ENCODE measurements at regions not wholly inside any gene's neighbourhood (a gene's known extent, or its start where the extent isn't known, plus 50 kb on each side); places are given as distances from the start of the nearest gene placed in this dataset.

DNA sequence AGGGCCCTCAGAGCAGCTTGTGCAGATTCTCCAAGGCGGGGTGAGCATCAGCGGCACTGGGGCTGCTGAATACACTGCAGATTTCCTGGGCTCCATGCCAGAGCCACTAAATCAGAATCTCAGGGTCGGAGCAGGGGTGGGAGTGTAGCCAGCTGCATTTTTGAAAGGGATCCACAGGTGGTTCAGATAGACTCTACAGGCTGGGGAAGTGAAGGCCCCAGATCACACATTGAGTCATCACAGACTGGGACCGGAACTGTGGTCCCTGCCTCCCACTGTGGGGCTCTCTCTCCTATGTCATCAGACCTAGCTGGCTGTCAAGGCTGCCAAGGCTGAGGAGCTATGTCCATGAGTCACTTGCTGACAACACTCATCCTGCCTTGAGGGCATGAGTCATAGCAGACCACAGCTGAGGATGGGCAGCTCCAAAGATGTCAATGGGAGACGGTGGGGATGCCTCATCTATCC lies 162.3 kb upstream of the MAMLD1 start (continued):
- peak; percentile 87 for TF ChIP-seq JUN (IDR thresholded peaks at IDR 0.05; ENCODE audit: borderline replicate concordance, low read depth, low read length)
- no peak for TF ChIP-seq JUN (CRISPR knock-in tag; IDR thresholded peaks at IDR 0.05; ENCODE audit: borderline replicate concordance)
- TF ChIP-seq, protein P1, sequence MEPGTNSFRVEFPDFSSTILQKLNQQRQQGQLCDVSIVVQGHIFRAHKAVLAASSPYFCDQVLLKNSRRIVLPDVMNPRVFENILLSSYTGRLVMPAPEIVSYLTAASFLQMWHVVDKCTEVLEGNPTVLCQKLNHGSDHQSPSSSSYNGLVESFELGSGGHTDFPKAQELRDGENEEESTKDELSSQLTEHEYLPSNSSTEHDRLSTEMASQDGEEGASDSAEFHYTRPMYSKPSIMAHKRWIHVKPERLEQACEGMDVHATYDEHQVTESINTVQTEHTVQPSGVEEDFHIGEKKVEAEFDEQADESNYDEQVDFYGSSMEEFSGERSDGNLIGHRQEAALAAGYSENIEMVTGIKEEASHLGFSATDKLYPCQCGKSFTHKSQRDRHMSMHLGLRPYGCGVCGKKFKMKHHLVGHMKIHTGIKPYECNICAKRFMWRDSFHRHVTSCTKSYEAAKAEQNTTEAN (CRISPR knock-in tag; IDR thresholded peaks at IDR 0.05) = no peak
- TF ChIP-seq ZNF143 (CRISPR knock-in tag; IDR thresholded peaks at IDR 0.05) = no peak
- TF ChIP-seq, protein P2, sequence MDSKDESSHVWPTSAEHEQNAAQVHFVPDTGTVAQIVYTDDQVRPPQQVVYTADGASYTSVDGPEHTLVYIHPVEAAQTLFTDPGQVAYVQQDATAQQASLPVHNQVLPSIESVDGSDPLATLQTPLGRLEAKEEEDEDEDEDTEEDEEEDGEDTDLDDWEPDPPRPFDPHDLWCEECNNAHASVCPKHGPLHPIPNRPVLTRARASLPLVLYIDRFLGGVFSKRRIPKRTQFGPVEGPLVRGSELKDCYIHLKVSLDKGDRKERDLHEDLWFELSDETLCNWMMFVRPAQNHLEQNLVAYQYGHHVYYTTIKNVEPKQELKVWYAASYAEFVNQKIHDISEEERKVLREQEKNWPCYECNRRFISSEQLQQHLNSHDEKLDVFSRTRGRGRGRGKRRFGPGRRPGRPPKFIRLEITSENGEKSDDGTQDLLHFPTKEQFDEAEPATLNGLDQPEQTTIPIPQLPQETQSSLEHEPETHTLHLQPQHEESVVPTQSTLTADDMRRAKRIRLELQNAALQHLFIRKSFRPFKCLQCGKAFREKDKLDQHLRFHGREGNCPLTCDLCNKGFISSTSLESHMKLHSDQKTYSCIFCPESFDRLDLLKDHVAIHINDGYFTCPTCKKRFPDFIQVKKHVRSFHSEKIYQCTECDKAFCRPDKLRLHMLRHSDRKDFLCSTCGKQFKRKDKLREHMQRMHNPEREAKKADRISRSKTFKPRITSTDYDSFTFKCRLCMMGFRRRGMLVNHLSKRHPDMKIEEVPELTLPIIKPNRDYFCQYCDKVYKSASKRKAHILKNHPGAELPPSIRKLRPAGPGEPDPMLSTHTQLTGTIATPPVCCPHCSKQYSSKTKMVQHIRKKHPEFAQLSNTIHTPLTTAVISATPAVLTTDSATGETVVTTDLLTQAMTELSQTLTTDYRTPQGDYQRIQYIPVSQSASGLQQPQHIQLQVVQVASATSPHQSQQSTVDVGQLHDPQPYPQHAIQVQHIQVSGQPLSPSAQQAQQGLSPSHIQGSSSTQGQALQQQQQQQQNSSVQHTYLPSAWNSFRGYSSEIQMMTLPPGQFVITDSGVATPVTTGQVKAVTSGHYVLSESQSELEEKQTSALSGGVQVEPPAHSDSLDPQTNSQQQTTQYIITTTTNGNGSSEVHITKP (IDR thresholded peaks at IDR 0.05; ENCODE audit: partially characterized antibody) = no peak
- TF ChIP-seq, protein P3, sequence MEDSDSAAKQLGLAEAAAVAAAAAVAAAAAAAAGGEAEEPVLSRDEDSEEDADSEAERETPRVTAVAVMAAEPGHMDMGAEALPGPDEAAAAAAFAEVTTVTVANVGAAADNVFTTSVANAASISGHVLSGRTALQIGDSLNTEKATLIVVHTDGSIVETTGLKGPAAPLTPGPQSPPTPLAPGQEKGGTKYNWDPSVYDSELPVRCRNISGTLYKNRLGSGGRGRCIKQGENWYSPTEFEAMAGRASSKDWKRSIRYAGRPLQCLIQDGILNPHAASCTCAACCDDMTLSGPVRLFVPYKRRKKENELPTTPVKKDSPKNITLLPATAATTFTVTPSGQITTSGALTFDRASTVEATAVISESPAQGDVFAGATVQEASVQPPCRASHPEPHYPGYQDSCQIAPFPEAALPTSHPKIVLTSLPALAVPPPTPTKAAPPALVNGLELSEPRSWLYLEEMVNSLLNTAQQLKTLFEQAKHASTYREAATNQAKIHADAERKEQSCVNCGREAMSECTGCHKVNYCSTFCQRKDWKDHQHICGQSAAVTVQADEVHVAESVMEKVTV (CRISPR knock-in tag; IDR thresholded peaks at IDR 0.05) = no peak
- TF ChIP-seq CAMTA2 (CRISPR knock-in tag; conservative IDR thresholded peaks at IDR 0.05) = no peak
- no peak for TF ChIP-seq TOE1 (IDR thresholded peaks at IDR 0.05; ENCODE audit: borderline replicate concordance)
- no peak for TF ChIP-seq TOE1 (CRISPR knock-in tag; IDR thresholded peaks at IDR 0.05; ENCODE audit: borderline replicate concordance, low read depth)
- TF ChIP-seq RBM15 (IDR thresholded peaks at IDR 0.05; ENCODE audit: insufficient read depth, low read length) = no peak
- TF ChIP-seq SAFB2 (IDR thresholded peaks at IDR 0.05; ENCODE audit: borderline replicate concordance, low read depth, low read length, severe bottlenecking) = no peak
- TF ChIP-seq GABPB2 (CRISPR knock-in tag; conservative IDR thresholded peaks at IDR 0.05) = no peak
- TF ChIP-seq, protein P4, sequence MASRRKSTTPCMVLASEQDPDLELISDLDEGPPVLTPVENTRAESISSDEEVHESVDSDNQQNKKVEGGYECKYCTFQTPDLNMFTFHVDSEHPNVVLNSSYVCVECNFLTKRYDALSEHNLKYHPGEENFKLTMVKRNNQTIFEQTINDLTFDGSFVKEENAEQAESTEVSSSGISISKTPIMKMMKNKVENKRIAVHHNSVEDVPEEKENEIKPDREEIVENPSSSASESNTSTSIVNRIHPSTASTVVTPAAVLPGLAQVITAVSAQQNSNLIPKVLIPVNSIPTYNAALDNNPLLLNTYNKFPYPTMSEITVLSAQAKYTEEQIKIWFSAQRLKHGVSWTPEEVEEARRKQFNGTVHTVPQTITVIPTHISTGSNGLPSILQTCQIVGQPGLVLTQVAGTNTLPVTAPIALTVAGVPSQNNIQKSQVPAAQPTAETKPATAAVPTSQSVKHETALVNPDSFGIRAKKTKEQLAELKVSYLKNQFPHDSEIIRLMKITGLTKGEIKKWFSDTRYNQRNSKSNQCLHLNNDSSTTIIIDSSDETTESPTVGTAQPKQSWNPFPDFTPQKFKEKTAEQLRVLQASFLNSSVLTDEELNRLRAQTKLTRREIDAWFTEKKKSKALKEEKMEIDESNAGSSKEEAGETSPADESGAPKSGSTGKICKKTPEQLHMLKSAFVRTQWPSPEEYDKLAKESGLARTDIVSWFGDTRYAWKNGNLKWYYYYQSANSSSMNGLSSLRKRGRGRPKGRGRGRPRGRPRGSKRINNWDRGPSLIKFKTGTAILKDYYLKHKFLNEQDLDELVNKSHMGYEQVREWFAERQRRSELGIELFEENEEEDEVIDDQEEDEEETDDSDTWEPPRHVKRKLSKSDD (conservative IDR thresholded peaks at IDR 0.05; ENCODE audit: low read length) = no peak
- TF ChIP-seq, protein P5, sequence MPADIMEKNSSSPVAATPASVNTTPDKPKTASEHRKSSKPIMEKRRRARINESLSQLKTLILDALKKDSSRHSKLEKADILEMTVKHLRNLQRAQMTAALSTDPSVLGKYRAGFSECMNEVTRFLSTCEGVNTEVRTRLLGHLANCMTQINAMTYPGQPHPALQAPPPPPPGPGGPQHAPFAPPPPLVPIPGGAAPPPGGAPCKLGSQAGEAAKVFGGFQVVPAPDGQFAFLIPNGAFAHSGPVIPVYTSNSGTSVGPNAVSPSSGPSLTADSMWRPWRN (IDR thresholded peaks at IDR 0.05; ENCODE audit: low read depth) = no peak
- TF ChIP-seq HNRNPL (IDR thresholded peaks at IDR 0.05; ENCODE audit: low read depth, low read length) = no peak
- TF ChIP-seq ZFP36 (IDR thresholded peaks at IDR 0.05; ENCODE audit: low read depth, low read length, partially characterized antibody) = no peak
- TF ChIP-seq FOSL1 (tag; conservative IDR thresholded peaks at IDR 0.05) = peak; percentile 98

Data from K562 (cell line).